Astrocyte (in vitro differentiated cells and primary cell): ENCODE measurements at regions not wholly inside any gene's neighbourhood (a gene's known extent, or its start where the extent isn't known, plus 50 kb on each side); places are given as distances from the start of the nearest gene placed in this dataset.

Experiments
- DNase-seq: peaks from one replicate; pipeline ENCODE4 v3.0.0-alpha.2; 2010; ENCODE audit warnings: low read depth
- FAIRE-seq: peaks from 2 replicates; lab custom pipeline; 2011; peaks lifted over from hg19 to GRCh38; lab: Jason Lieb, UNC
- H2AFZ ChIP-seq: 2 replicates; pipeline ENCODE4 v1.6.0; 2012; ENCODE audit warnings: low read depth, low read length, inconsistent platforms
- H3K27ac ChIP-seq: 2 replicates; pipeline ENCODE4 v1.5.1; 2011; ENCODE audit warnings: low read depth, low read length, inconsistent platforms
- H3K27me3 ChIP-seq: 2 replicates; pipeline ENCODE4 v1.6.0; 2011; ENCODE audit warnings: low read length, inconsistent platforms; ENCODE audit not compliant: insufficient read depth
- H3K36me3 ChIP-seq: 2 replicates; pipeline ENCODE4 v1.5.1; 2011; ENCODE audit warnings: low read length, inconsistent platforms; ENCODE audit not compliant: insufficient read depth
- H3K4me1 ChIP-seq: 2 replicates; pipeline ENCODE4 v1.5.1; 2011; ENCODE audit warnings: low read length, inconsistent platforms; ENCODE audit not compliant: insufficient read depth
- H3K4me2 ChIP-seq: 2 replicates; pipeline ENCODE4 v1.6.0; 2012; ENCODE audit warnings: low read length, inconsistent platforms
- H3K4me3 ChIP-seq: 2 replicates; pipeline ENCODE4 v1.5.1; 2011; ENCODE audit warnings: low read depth, mild to moderate bottlenecking, low read length, inconsistent platforms; ENCODE audit not compliant: insufficient read depth
- H3K79me2 ChIP-seq: 2 replicates; pipeline ENCODE4 v1.6.0; 2012; ENCODE audit warnings: mild to moderate bottlenecking, low read length, inconsistent platforms; ENCODE audit not compliant: insufficient read depth
- H3K9ac ChIP-seq: 2 replicates; pipeline ENCODE4 v1.6.0; 2012; ENCODE audit warnings: mild to moderate bottlenecking, low read length, inconsistent platforms
- H3K9me3 ChIP-seq: 2 replicates; pipeline ENCODE4 v1.5.1; 2012; ENCODE audit warnings: low read depth, mild to moderate bottlenecking, low read length, inconsistent platforms; ENCODE audit not compliant: insufficient read depth
- H4K20me1 ChIP-seq: 2 replicates; pipeline ENCODE4 v1.6.0; 2012; ENCODE audit warnings: low read length, inconsistent platforms; ENCODE audit not compliant: insufficient read depth
- H3K27ac Mint-ChIP-seq: one replicate; pipeline ENCODE4 v1.8.0; 2021; ENCODE audit warnings: mild to moderate bottlenecking, mixed read lengths; ENCODE audit not compliant: unreplicated experiment
- H3K27me3 Mint-ChIP-seq: one replicate; pipeline ENCODE4 v1.8.0; 2021; ENCODE audit warnings: low read depth, mixed read lengths; ENCODE audit not compliant: unreplicated experiment
- H3K36me3 Mint-ChIP-seq: one replicate; pipeline ENCODE4 v1.8.0; 2021; ENCODE audit warnings: low read depth, mixed read lengths; ENCODE audit not compliant: unreplicated experiment
- H3K4me1 Mint-ChIP-seq: one replicate; pipeline ENCODE4 v1.8.0; 2021; ENCODE audit warnings: low read depth, mixed read lengths; ENCODE audit not compliant: unreplicated experiment
- H3K4me3 Mint-ChIP-seq: one replicate; pipeline ENCODE4 v1.8.0; 2021; ENCODE audit warnings: mild to moderate bottlenecking, moderate library complexity, mixed read lengths; ENCODE audit not compliant: unreplicated experiment
- H3K9me3 Mint-ChIP-seq: one replicate; pipeline ENCODE4 v1.8.0; 2021; ENCODE audit warnings: mild to moderate bottlenecking, mixed read lengths; ENCODE audit not compliant: unreplicated experiment
- CTCF ChIP-seq: IDR thresholded peaks from 2 replicates; pipeline ENCODE4 v1.5.1; 2011; ENCODE audit warnings: low read depth, mild to moderate bottlenecking, inconsistent platforms, low read length, moderate library complexity; ENCODE audit not compliant: insufficient read depth
- EZH2 ChIP-seq: IDR thresholded peaks from 2 replicates; pipeline ENCODE4 v1.6.1; 2012; ENCODE audit warnings: mild to moderate bottlenecking, low read length, inconsistent platforms; ENCODE audit not compliant: insufficient read depth

DNA sequence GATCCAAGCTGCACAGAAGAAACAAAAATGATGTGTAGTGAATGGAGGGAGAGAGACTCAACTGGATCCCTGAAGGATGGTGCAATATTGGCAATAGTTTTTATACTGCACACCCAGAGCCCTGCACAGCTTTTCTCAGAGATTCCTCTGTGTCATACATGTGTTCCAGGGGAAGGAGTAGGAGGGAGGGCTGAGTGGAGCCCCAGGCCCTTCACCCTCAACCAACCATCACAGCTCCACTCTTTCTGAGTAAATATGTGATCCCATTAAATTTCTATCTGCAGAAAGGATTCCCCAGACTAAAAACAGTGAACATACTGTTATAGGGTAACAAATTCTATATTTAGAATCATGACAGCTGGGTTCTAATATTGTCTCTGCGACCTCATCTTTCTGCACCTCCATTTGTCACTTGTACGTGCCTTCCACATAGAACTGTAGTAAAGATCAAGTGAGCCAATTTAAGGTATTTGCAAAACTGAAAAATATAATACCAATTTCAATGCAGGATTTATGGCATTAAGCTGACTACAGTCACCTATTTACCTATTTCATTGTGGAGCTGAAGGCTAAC is 421.4 kb upstream of the NRSN1 start:
- Histone ChIP-seq H3K27ac (no peak overlapping the region), H3K4me1 (no peaks in the 10 kb centered on the region), H3K27me3 (no peaks in the 10 kb centered on the region), H3K36me3 (no peaks in the 10 kb centered on the region), H3K4me3 (no peak overlapping the region), H3K4me2 (no peak overlapping the region), H2AFZ (no peak overlapping the region), H4K20me1 (no peaks in the 10 kb centered on the region), H3K9ac (no peak overlapping the region), H3K9me3 (no peaks in the 10 kb centered on the region), H3K79me2 (no peaks in the 10 kb centered on the region)
- FAIRE-seq (no peak), DNase-seq (no peak)
- H3K4me3 Mint-ChIP-seq, result no peak overlapping the region
- peaks cover 2% of the 10 kb centered on the region for H3K4me1 Mint-ChIP-seq
- no peak overlapping the region for H3K27ac Mint-ChIP-seq
- no peak for TF ChIP-seq CTCF
- TF ChIP-seq EZH2, result no peak
- no peaks in the 10 kb centered on the region for H3K9me3 Mint-ChIP-seq
- H3K36me3 Mint-ChIP-seq, result no peaks in the 10 kb centered on the region
- H3K27me3 Mint-ChIP-seq, result no peaks in the 10 kb centered on the region

GRCh38 chr6:23705697-23706096 is 420.3 kb upstream of the NRSN1 start:
- Histone ChIP-seq H2AFZ (no peak overlapping the region), H3K4me1 (no peaks in the 10 kb centered on the region), H3K9ac (no peak overlapping the region), H3K9me3 (no peaks in the 10 kb centered on the region), H3K79me2 (no peaks in the 10 kb centered on the region), H3K36me3 (no peaks in the 10 kb centered on the region), H3K27me3 (no peaks in the 10 kb centered on the region), H3K27ac (no peak overlapping the region), H3K4me2 (no peak overlapping the region), H3K4me3 (no peak overlapping the region), H4K20me1 (no peaks in the 10 kb centered on the region)
- Mint-ChIP-seq H3K27ac (no peak overlapping the region), H3K4me1 (peaks cover 2% of the 10 kb centered on the region), H3K27me3 (no peaks in the 10 kb centered on the region), H3K9me3 (no peaks in the 10 kb centered on the region), H3K36me3 (no peaks in the 10 kb centered on the region), H3K4me3 (no peak overlapping the region)
- DNase-seq (no peak), FAIRE-seq (no peak)
- TF ChIP-seq CTCF (no peak), EZH2 (no peak)

DNA sequence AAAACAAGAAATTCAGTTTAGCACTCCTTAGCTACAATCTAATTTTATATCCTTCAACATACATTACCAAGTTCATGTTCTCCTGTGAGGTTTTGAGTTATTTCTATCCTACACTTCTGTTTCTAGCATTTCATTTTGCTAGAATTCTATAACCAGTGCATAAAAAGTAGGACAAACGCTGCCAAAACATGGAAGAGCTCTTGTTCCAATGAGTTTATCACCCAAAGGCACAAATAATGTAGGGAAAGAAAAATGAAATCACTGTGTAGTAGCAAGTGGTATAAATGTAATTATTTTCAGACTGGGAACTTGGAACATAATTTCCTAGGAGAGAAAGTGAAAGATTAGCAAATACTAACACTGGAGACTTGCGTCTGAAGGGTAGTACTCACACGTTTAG is 413.3 kb upstream of the NRSN1 start:
- no peak overlapping the region for H3K4me3 ChIP-seq
- no peak overlapping the region for H3K4me2 ChIP-seq
- no peaks in the 10 kb centered on the region for H3K27me3 Mint-ChIP-seq
- H3K4me1 ChIP-seq, result no peaks in the 10 kb centered on the region
- no peak overlapping the region for H3K27ac ChIP-seq
- H3K79me2 ChIP-seq, result no peaks in the 10 kb centered on the region
- no peaks in the 10 kb centered on the region for H3K36me3 ChIP-seq
- no peak overlapping the region for H3K4me3 Mint-ChIP-seq
- no peaks in the 10 kb centered on the region for H3K9me3 ChIP-seq
- H2AFZ ChIP-seq, result no peak overlapping the region
- FAIRE-seq, result no peak
- DNase-seq, result no peak
- no peak overlapping the region for H3K27ac Mint-ChIP-seq
- H3K9me3 Mint-ChIP-seq, result no peaks in the 10 kb centered on the region
- no peaks in the 10 kb centered on the region for H3K27me3 ChIP-seq
- H4K20me1 ChIP-seq, result no peaks in the 10 kb centered on the region
- TF ChIP-seq EZH2 (no peak), CTCF (no peak)
- H3K4me1 Mint-ChIP-seq, result no peaks in the 10 kb centered on the region
- no peak overlapping the region for H3K9ac ChIP-seq
- no peaks in the 10 kb centered on the region for H3K36me3 Mint-ChIP-seq
